HFF-Myc (cell line): ENCODE measurements at regions not wholly inside any gene's neighbourhood (a gene's known extent, or its start where the extent isn't known, plus 50 kb on each side); places are given as distances from the start of the nearest gene placed in this dataset.

Source experiments
- DNase-seq: peaks from one replicate; pipeline ENCODE4 v3.0.0-alpha.2; 2011; ENCODE audit warnings: low read depth; ENCODE audit errors: extremely low read depth
- H3K4me3 ChIP-seq: replicated peaks from 2 replicates; pipeline ENCODE4 v1.5.1; 2011; ENCODE audit warnings: low read depth, mild to moderate bottlenecking, control low read depth, low read length
- CTCF ChIP-seq: IDR thresholded peaks from 2 replicates; pipeline ENCODE4 v1.5.1; 2012; ENCODE audit warnings: mild to moderate bottlenecking, low read depth, low read length, control low read depth; ENCODE audit errors: missing control alignments

GRCh38 chr6:22035690-22036089 is 261.1 kb downstream of the PRL start:
- no peak for DNase-seq
- H3K4me3 ChIP-seq = no peak overlapping the region
- TF ChIP-seq CTCF = no peak

- DNase-seq = no peak
- TF ChIP-seq CTCF = no peak
- H3K4me3 ChIP-seq = no peak overlapping the region
Measured at GRCh38 chr6:22036275-22036674, 260.6 kb downstream of the PRL start.

DNA sequence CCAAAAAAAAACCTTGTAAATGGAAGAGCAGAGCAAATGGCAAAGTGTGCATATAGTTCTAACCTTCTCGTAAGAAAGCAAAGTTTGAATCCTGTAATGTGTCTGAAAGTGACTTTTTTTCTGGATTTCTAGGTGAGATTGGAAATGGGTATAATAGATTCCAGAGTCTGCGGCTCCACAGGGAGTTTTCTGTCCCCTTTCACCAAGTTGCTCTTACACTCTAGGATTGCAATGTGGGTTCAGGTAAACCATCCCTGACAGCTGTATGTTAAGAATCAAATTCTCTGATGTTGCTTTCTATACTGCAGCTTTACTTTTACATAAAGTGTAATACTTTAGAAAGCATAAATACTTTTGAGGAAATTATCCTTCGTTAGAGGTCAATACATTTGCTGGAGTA is 260.1 kb downstream of the PRL start:
- no peak for DNase-seq

GRCh38 chr6:22041797-22042480 is 254.9 kb downstream of the PRL start:
- no peak overlapping the region for H3K4me3 ChIP-seq
- DNase-seq = no peak
- TF ChIP-seq CTCF = no peak

More for the DNA sequence above, 260.1 kb downstream of the PRL start:
- TF ChIP-seq CTCF = no peak
- H3K4me3 ChIP-seq = no peak overlapping the region

- no peak for DNase-seq
- H3K4me3 ChIP-seq = no peak overlapping the region
- TF ChIP-seq CTCF = no peak
Measured at GRCh38 chr6:22042706-22043105, 254.1 kb downstream of the PRL start.

GRCh38 chr6:22043284-22043962 is 253.4 kb downstream of the PRL start:
- no peak overlapping the region for H3K4me3 ChIP-seq
- TF ChIP-seq CTCF = no peak
- no peak for DNase-seq
